ENCODE measurements at regions not wholly inside any gene's neighbourhood (a gene's known extent, or its start where the extent isn't known, plus 50 kb on each side); places are given as distances from the start of the nearest gene placed in this dataset.

DNA sequence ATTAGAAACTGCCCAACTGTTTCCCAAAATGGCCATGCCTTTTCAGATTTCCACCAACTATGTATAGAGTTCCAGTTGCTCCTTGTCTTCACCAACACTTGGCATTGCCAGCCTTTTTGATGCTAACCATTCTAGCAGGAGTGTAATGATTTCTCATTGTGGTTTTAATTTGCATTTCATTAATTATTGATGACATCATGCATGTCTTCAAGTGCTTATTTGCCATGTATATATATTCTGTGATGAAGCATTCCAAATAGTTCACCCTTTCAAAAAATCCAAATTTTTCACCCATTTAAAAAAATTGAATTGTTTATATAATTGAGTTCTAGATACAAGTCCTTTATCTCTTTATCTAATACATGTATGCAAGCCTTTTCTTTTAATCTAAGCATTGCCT lies 245.9 kb upstream of the TNRC6C start:
- H3K4me3 ChIP-seq (ENCODE audit: low read length) = no peak overlapping the region
- H3K79me2 ChIP-seq (ENCODE audit: low read length) = no peaks in the 10 kb centered on the region
- H3K36me3 ChIP-seq (replicated peaks; ENCODE audit: low read depth, low read length) = no peaks in the 10 kb centered on the region
- H3K27me3 ChIP-seq (ENCODE audit: low read depth, low read length) = peaks cover 3% of the 10 kb centered on the region; the same call in 1 of the 2 replicates
- TF ChIP-seq, protein P1, sequence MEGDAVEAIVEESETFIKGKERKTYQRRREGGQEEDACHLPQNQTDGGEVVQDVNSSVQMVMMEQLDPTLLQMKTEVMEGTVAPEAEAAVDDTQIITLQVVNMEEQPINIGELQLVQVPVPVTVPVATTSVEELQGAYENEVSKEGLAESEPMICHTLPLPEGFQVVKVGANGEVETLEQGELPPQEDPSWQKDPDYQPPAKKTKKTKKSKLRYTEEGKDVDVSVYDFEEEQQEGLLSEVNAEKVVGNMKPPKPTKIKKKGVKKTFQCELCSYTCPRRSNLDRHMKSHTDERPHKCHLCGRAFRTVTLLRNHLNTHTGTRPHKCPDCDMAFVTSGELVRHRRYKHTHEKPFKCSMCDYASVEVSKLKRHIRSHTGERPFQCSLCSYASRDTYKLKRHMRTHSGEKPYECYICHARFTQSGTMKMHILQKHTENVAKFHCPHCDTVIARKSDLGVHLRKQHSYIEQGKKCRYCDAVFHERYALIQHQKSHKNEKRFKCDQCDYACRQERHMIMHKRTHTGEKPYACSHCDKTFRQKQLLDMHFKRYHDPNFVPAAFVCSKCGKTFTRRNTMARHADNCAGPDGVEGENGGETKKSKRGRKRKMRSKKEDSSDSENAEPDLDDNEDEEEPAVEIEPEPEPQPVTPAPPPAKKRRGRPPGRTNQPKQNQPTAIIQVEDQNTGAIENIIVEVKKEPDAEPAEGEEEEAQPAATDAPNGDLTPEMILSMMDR (IDR thresholded peaks at IDR 0.05; ENCODE audit: low read depth, low read length) = no peak
- no peak for TF ChIP-seq EZH2phosphoT487 (IDR thresholded peaks at IDR 0.05; ENCODE audit: low read depth)
- no peak overlapping the region for H3K27ac ChIP-seq (ENCODE audit: low read length)
- H3K4me2 ChIP-seq (ENCODE audit: low read length) = no peak overlapping the region
- H3K4me1 ChIP-seq (ENCODE audit: low read length) = no peaks in the 10 kb centered on the region
- no peaks in the 10 kb centered on the region for H3K9me3 ChIP-seq (ENCODE audit: insufficient read depth, low read length)
- no peak overlapping the region for H2AFZ ChIP-seq (ENCODE audit: low read depth, low read length)
- no peaks in the 10 kb centered on the region for H4K20me1 ChIP-seq (ENCODE audit: insufficient read depth, low read length)
- no peak overlapping the region for H3K9ac ChIP-seq (ENCODE audit: low read length)

DNA sequence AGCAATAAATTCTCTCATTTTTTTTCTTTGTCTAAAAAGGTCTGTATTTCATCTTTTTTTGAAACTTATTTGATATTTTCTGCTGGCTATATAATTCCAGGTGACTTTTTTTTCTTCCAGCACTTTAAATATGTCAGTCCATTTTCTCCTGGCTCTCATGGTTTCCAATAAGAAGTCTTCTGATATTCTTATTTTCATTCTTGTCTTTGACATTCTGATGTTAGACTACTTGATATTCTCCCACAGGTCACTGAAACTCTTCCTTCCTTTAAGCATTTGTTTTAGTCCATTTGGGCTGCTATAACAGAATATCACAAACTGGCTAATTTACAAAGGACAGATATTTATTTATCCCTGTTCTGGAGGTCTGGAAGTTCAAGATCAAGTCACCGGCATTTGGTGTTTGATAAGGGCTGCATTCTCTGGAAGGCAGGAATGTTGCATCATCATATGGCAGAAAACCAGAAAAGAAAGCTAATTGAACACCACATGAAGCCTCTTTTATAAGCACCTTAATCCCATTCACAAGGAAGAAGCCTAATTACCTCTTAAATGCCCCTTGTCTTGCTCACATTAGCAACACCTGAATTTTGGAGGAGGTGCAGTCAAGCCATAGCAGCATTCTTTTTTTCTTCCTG lies 242.1 kb upstream of the TNRC6C start:
- no peaks in the 10 kb centered on the region for H3K4me1 ChIP-seq (ENCODE audit: low read length)
- no peak overlapping the region for H3K4me2 ChIP-seq (ENCODE audit: low read length)
- H3K27ac ChIP-seq (ENCODE audit: low read length) = no peak overlapping the region
- peaks cover 3% of the 10 kb centered on the region; the same call in 1 of the 2 replicates for H3K27me3 ChIP-seq (ENCODE audit: low read depth, low read length)
- H4K20me1 ChIP-seq (ENCODE audit: insufficient read depth, low read length) = no peaks in the 10 kb centered on the region
- no peaks in the 10 kb centered on the region for H3K79me2 ChIP-seq (ENCODE audit: low read length)
- TF ChIP-seq, protein P1 (IDR thresholded peaks at IDR 0.05; ENCODE audit: low read depth, low read length) = no peak
- no peak for TF ChIP-seq EZH2phosphoT487 (IDR thresholded peaks at IDR 0.05; ENCODE audit: low read depth)
- no peaks in the 10 kb centered on the region for H3K9me3 ChIP-seq (ENCODE audit: insufficient read depth, low read length)
- no peaks in the 10 kb centered on the region for H3K36me3 ChIP-seq (replicated peaks; ENCODE audit: low read depth, low read length)
- H3K4me3 ChIP-seq (ENCODE audit: low read length) = no peak overlapping the region
- no peak overlapping the region for H2AFZ ChIP-seq (ENCODE audit: low read depth, low read length)
- H3K9ac ChIP-seq (ENCODE audit: low read length) = no peak overlapping the region

DNA sequence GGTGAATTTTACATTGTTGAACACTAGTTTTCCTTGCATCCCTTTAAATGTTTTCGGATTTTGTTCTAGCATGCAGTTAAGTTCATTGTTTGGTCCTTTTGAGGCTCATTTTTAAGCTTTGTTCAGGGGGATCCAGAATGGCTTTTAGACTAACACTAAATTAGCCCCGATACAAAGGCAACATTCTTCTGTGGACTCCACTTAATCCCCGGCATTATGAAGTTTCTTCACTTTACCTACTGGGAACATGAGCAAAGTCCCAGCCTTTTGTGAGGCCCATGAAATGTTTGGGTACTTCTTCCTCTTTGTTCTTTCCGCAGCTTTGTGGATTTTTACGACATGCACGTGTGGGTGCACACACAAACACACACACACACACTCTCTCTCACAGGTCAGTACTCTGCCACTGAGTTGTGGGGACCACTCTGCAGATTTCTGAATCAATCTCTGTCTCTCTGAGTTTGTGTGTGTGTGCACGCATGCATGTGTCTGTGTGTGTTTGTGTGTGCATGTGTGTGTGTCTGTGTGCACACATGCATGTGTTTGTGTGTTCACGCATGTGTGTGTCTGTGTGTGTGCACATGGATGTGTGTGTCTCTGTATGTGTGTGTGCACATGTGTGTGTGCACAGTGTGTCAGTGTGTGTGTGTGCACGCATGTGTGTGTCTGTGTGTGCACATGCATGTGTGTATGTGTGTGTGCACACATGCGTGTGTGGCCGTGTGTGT lies 240.4 kb upstream of the TNRC6C start:
- no peak overlapping the region for H3K4me3 ChIP-seq (ENCODE audit: low read length)
- H4K20me1 ChIP-seq (ENCODE audit: insufficient read depth, low read length) = no peaks in the 10 kb centered on the region
- H2AFZ ChIP-seq (ENCODE audit: low read depth, low read length) = no peak overlapping the region
- H3K9me3 ChIP-seq (ENCODE audit: insufficient read depth, low read length) = no peaks in the 10 kb centered on the region
- H3K27me3 ChIP-seq (ENCODE audit: low read depth, low read length) = peaks cover 3% of the 10 kb centered on the region; the same call in 1 of the 2 replicates
- H3K9ac ChIP-seq (ENCODE audit: low read length) = no peak overlapping the region
- H3K36me3 ChIP-seq (replicated peaks; ENCODE audit: low read depth, low read length) = no peaks in the 10 kb centered on the region
- TF ChIP-seq, protein P1 (IDR thresholded peaks at IDR 0.05; ENCODE audit: low read depth, low read length) = no peak
- no peak for TF ChIP-seq EZH2phosphoT487 (IDR thresholded peaks at IDR 0.05; ENCODE audit: low read depth)
- no peak overlapping the region for H3K27ac ChIP-seq (ENCODE audit: low read length)
- H3K79me2 ChIP-seq (ENCODE audit: low read length) = no peaks in the 10 kb centered on the region
- H3K4me1 ChIP-seq (ENCODE audit: low read length) = no peaks in the 10 kb centered on the region
- H3K4me2 ChIP-seq (ENCODE audit: low read length) = no peak overlapping the region

DNA sequence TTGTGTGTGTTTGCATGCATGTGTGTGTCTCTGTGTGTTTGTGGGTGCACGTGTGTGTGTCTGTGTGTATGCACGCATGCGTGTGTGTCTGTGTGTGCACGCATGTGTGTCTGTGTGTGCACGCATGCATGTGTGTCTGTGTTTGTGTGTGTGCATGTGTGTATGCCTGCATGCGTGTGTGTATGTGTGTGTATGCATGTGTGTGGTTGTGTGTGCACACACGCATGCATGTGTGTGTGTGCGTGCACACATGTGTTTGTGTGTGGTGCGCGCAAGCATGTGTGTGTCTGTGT lies 239.9 kb upstream of the TNRC6C start:
- no peaks in the 10 kb centered on the region for H4K20me1 ChIP-seq (ENCODE audit: insufficient read depth, low read length)
- no peaks in the 10 kb centered on the region for H3K9me3 ChIP-seq (ENCODE audit: insufficient read depth, low read length)
- no peaks in the 10 kb centered on the region for H3K36me3 ChIP-seq (replicated peaks; ENCODE audit: low read depth, low read length)
- peaks cover 3% of the 10 kb centered on the region; the same call in 1 of the 2 replicates for H3K27me3 ChIP-seq (ENCODE audit: low read depth, low read length)
- H3K9ac ChIP-seq (ENCODE audit: low read length) = no peak overlapping the region
- TF ChIP-seq, protein P1 (IDR thresholded peaks at IDR 0.05; ENCODE audit: low read depth, low read length) = no peak
- no peak for TF ChIP-seq EZH2phosphoT487 (IDR thresholded peaks at IDR 0.05; ENCODE audit: low read depth)
- no peak overlapping the region for H3K4me3 ChIP-seq (ENCODE audit: low read length)
- no peak overlapping the region for H3K4me2 ChIP-seq (ENCODE audit: low read length)
- H3K27ac ChIP-seq (ENCODE audit: low read length) = no peak overlapping the region
- H2AFZ ChIP-seq (ENCODE audit: low read depth, low read length) = no peak overlapping the region
- H3K4me1 ChIP-seq (ENCODE audit: low read length) = no peaks in the 10 kb centered on the region
- H3K79me2 ChIP-seq (ENCODE audit: low read length) = no peaks in the 10 kb centered on the region

Data from OCI-LY3 (cell line).